SH-SY5Y (cell line): ENCODE measurements at regions not wholly inside any gene's neighbourhood (a gene's known extent, or its start where the extent isn't known, plus 50 kb on each side); places are given as distances from the start of the nearest gene placed in this dataset.

Source experiments
- GATA2 ChIP-seq: IDR thresholded peaks from 2 replicates; pipeline ENCODE4 v1.6.1; 2011; ENCODE audit warnings: mild to moderate bottlenecking, low read depth, low read length
- GATA3 ChIP-seq: IDR thresholded peaks from 2 replicates; pipeline ENCODE4 v1.6.1; 2011; ENCODE audit warnings: low read depth, mild to moderate bottlenecking, low read length, moderate library complexity

DNA sequence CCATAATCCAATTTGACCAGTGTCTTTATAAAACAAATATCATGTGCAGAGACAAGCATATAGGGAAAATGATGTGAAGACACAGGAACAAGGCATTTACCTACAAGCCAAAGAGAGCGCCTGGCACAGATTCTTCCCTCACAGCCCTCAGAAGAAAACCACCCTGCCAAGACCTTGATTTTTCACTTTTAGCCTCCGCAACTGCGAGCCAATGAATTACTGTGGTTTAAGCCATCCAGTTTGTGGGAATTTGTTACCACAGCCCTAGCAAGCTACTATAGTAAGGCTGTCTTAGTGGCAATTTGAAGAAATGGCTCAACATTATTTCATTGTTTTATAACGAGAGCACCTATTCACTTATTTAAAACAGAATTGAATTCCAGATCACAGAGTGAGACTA, 85.7 kb upstream of the CCDC190 start:
- no peak for TF ChIP-seq GATA2
- no peak for TF ChIP-seq GATA3
